Keratinocyte (primary cell): ENCODE measurements at regions not wholly inside any gene's neighbourhood (a gene's known extent, or its start where the extent isn't known, plus 50 kb on each side); places are given as distances from the start of the nearest gene placed in this dataset.

Experiments
- DNase-seq: peaks from one replicate; pipeline ENCODE4 v3.0.0-alpha.2; 2011; ENCODE audit warnings: low read depth, missing footprints, low spot score
- FAIRE-seq: peaks from 2 replicates; lab custom pipeline; 2011; peaks lifted over from hg19 to GRCh38; lab: Jason Lieb, UNC
- H2AFZ ChIP-seq: 2 replicates; pipeline ENCODE4 v1.6.0; 2012; ENCODE audit warnings: low read length, control low read depth, inconsistent platforms; ENCODE audit not compliant: control insufficient read depth
- H3K27ac ChIP-seq: 2 replicates; pipeline ENCODE4 v1.5.1; 2011; ENCODE audit warnings: low read length; ENCODE audit not compliant: control insufficient read depth, insufficient read depth
- H3K27me3 ChIP-seq: 3 replicates; pipeline ENCODE4 v1.6.0; 2011; ENCODE audit warnings: low read length; ENCODE audit not compliant: control insufficient read depth, insufficient read depth; ENCODE audit errors: extremely low read depth
- H3K36me3 ChIP-seq, 2 experiments: 2 replicates in 1 of 2; 3 replicates in 1 of 2; pipeline ENCODE4 v1.5.1; 2011; ENCODE audit warnings: low read length in 2 of 2, mild to moderate bottlenecking in 1 of 2; ENCODE audit not compliant: control insufficient read depth in 2 of 2, insufficient read depth in 2 of 2; ENCODE audit errors: extremely low read depth in 1 of 2
- H3K4me1 ChIP-seq: 3 replicates; pipeline ENCODE4 v1.5.1; 2011; ENCODE audit warnings: low read length; ENCODE audit not compliant: control insufficient read depth, insufficient read depth; ENCODE audit errors: extremely low read depth
- H3K4me2 ChIP-seq: 3 replicates; pipeline ENCODE4 v1.6.0; 2011; ENCODE audit warnings: low read depth, low read length; ENCODE audit not compliant: control insufficient read depth, insufficient read depth; ENCODE audit errors: extremely low read depth
- H3K4me3 ChIP-seq, 3 experiments: fragments of 200-600 bp in 1 of 3; sonication (generic) in 1 of 3; 2 replicates in 2 of 3; 3 replicates in 1 of 3; pipeline ENCODE4 v1.5.1; 2011 to 2016; ENCODE audit warnings: low read length in 3 of 3, mild to moderate bottlenecking in 3 of 3, control low read depth in 2 of 3, inconsistent platforms in 1 of 3, low read depth in 1 of 3, mixed read lengths in 1 of 3, mixed run types in 1 of 3, moderate library complexity in 1 of 3; ENCODE audit not compliant: control insufficient read depth in 2 of 3, insufficient read depth in 2 of 3; ENCODE audit errors: extremely low read depth in 1 of 3
- H3K79me2 ChIP-seq: 2 replicates; pipeline ENCODE4 v1.6.0; 2012; ENCODE audit warnings: low read length; ENCODE audit not compliant: control insufficient read depth, insufficient read depth
- H3K9ac ChIP-seq: 3 replicates; pipeline ENCODE4 v1.6.0; 2011; ENCODE audit warnings: low read length; ENCODE audit not compliant: control insufficient read depth, insufficient read depth; ENCODE audit errors: extremely low read depth
- H3K9me1 ChIP-seq: 3 replicates; pipeline ENCODE4 v1.6.0; 2011; ENCODE audit warnings: low read length; ENCODE audit not compliant: control insufficient read depth, insufficient read depth; ENCODE audit errors: extremely low read depth
- H3K9me3 ChIP-seq: 2 replicates; pipeline ENCODE4 v1.5.1; 2012; ENCODE audit warnings: low read depth, low read length; ENCODE audit not compliant: control insufficient read depth
- H4K20me1 ChIP-seq: 3 replicates; pipeline ENCODE4 v1.6.0; 2011; ENCODE audit warnings: low read length; ENCODE audit not compliant: control insufficient read depth, insufficient read depth; ENCODE audit errors: extremely low read depth
- EZH2 ChIP-seq: IDR thresholded peaks from one replicate; pipeline ENCODE4 v1.6.1; 2012; ENCODE audit warnings: inconsistent platforms, mild to moderate bottlenecking, low read length, moderate library complexity
- dilution Hi-C: fragments of 300-500 bp; cut with MboI; formaldehyde crosslinking; loops from one replicate; pipeline ENCODE4 v1.7.0; 2020; ENCODE audit warnings: low sequenced_read_pairs; ENCODE audit not compliant: extremely low pct_ligation_motif_present
- TF ChIP-seq, protein P1 (sequence below), 3 experiments: IDR thresholded peaks in 1 of 3; conservative IDR thresholded peaks in 1 of 3; optimal IDR thresholded peaks in 1 of 3; 2 replicates in 2 of 3; 3 replicates in 1 of 3; pipeline versions ENCODE3 to v1.5.1; 2011; ENCODE audit warnings: low read length in 3 of 3, mild to moderate bottlenecking in 3 of 3, moderate library complexity in 2 of 3, control low read depth in 1 of 3, inconsistent platforms in 1 of 3; ENCODE audit not compliant: insufficient read depth in 2 of 3; ENCODE audit errors: extremely low read depth in 1 of 3

DNA sequence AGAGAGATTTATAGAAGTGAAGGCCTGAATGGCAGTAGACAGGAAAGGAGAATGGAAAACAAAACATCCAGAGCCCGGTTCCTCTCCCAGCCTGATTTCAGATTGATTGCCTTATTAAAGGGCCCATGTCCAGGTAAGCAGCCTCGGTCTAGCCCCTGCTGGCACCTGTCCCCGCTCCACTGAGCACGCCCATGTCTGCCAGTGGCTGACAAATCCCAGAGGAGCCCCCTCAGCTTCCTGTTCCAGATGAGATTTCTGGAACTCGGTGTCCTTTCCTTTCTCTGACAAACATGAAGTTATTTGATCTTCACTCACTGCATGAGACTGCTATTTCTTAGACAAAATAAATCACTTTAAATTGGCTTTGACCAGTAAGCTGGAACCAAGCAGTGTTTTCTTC, 187.0 kb upstream of the ADCY2 start:
- TF ChIP-seq, protein P1, sequence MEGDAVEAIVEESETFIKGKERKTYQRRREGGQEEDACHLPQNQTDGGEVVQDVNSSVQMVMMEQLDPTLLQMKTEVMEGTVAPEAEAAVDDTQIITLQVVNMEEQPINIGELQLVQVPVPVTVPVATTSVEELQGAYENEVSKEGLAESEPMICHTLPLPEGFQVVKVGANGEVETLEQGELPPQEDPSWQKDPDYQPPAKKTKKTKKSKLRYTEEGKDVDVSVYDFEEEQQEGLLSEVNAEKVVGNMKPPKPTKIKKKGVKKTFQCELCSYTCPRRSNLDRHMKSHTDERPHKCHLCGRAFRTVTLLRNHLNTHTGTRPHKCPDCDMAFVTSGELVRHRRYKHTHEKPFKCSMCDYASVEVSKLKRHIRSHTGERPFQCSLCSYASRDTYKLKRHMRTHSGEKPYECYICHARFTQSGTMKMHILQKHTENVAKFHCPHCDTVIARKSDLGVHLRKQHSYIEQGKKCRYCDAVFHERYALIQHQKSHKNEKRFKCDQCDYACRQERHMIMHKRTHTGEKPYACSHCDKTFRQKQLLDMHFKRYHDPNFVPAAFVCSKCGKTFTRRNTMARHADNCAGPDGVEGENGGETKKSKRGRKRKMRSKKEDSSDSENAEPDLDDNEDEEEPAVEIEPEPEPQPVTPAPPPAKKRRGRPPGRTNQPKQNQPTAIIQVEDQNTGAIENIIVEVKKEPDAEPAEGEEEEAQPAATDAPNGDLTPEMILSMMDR (optimal IDR thresholded peaks at IDR 0.05 in 1 of 3, IDR thresholded peaks at IDR 0.05 in 1 of 3, conservative IDR thresholded peaks at IDR 0.05 in 1 of 3; ENCODE audit: extremely low read depth in 1 of 3, insufficient read depth in 2 of 3, low read length in 3 of 3) = no peak
- TF ChIP-seq EZH2 = no peak
- Histone ChIP-seq H3K27me3 (no peaks in the 10 kb centered on the region), H3K4me3 (no peak overlapping the region), H3K9me1 (no peaks in the 10 kb centered on the region), H3K9me3 (no peaks in the 10 kb centered on the region), H3K4me1 (no peaks in the 10 kb centered on the region), H3K79me2 (no peaks in the 10 kb centered on the region), H2AFZ (no peak overlapping the region), H3K36me3 (no peaks in the 10 kb centered on the region), H3K9ac (no peak overlapping the region), H3K27ac (no peak overlapping the region), H3K4me2 (no peak overlapping the region), H4K20me1 (no peaks in the 10 kb centered on the region)
- dilution Hi-C loops = no loop called here
- DNase-seq (no peak), FAIRE-seq (no peak)

DNA sequence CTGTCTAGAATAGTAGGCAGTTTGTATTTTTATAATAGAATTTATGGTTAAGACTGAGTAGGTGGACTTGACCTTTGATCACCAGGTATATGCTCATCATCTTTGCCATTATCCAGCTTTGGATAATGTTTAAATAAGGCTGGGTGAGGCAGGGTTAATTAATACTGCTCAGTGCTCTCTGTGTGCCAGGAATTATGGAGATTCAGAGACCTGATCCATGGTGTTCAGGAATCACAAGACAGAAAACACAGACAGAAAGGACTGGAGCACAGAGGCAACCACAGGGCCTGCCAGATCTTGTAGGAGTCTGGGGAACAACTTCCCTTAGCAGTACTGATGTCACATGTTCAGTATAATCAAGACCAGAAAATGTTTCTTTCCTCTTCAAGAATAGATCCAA, 186.3 kb upstream of the ADCY2 start:
- dilution Hi-C loops = no loop called here
- no peaks in the 10 kb centered on the region for H3K9me3 ChIP-seq
- H3K27me3 ChIP-seq = no peaks in the 10 kb centered on the region
- no peak overlapping the region for H2AFZ ChIP-seq
- no peaks in the 10 kb centered on the region for H3K9me1 ChIP-seq
- H4K20me1 ChIP-seq = no peaks in the 10 kb centered on the region
- H3K36me3 ChIP-seq = no peaks in the 10 kb centered on the region
- H3K79me2 ChIP-seq = no peaks in the 10 kb centered on the region
- TF ChIP-seq, protein P1 (optimal IDR thresholded peaks at IDR 0.05 in 1 of 3, IDR thresholded peaks at IDR 0.05 in 1 of 3, conservative IDR thresholded peaks at IDR 0.05 in 1 of 3; ENCODE audit: extremely low read depth in 1 of 3, insufficient read depth in 2 of 3, low read length in 3 of 3) = no peak
- no peaks in the 10 kb centered on the region for H3K4me1 ChIP-seq
- FAIRE-seq (no peak), DNase-seq (no peak)
- H3K4me2 ChIP-seq = no peak overlapping the region
- no peak overlapping the region for H3K9ac ChIP-seq
- no peak overlapping the region for H3K4me3 ChIP-seq
- H3K27ac ChIP-seq = no peak overlapping the region
